ENCODE measurements at regions not wholly inside any gene's neighbourhood (a gene's known extent, or its start where the extent isn't known, plus 50 kb on each side); places are given as distances from the start of the nearest gene placed in this dataset.

- no peak overlapping the region for H2BK120ac ChIP-seq (ENCODE audit: low read depth, low read length)
- no peaks in the 10 kb centered on the region for H3K9me1 ChIP-seq (ENCODE audit: insufficient read depth, low read length)
- dilution Hi-C loops (cut with HindIII; ENCODE audit: low sequenced_read_pairs, unreplicated experiment), result no loop called here
- H3K79me1 ChIP-seq (ENCODE audit: low read depth in 1 of 2, low read length in 2 of 2), result no peaks in the 10 kb centered on the region
- H3K4me2 ChIP-seq (ENCODE audit: low read depth, low read length), result no peak overlapping the region
- in situ Hi-C loops (cut with MboI; ENCODE audit: low sequenced_read_pairs), result no loop called here
- POLR2A ChIA-PET (ENCODE audit: unreplicated experiment), result no interaction called here
- no peak overlapping the region for H2BK5ac ChIP-seq (ENCODE audit: low read depth, low read length, poor library complexity, severe bottlenecking)
- intact Hi-C loops (cut with micrococcal nuclease), result no loop called here
- ATAC-seq (ENCODE audit: low read depth) (no peak), DNase-seq (no peak)
- no peak overlapping the region for H3K18ac ChIP-seq (ENCODE audit: low read depth, low read length)
- H3K27ac ChIP-seq (ENCODE audit: insufficient read depth, low read length), result no peak overlapping the region
- H2AK9ac ChIP-seq (replicated peaks; ENCODE audit: low read depth, low read length, poor library complexity), result no peak overlapping the region
- BruUV-seq (replicated peaks), result no TSS peak
- no peaks in the 10 kb centered on the region for H3K36me3 ChIP-seq (ENCODE audit: control insufficient read depth, insufficient read depth, low read length)
- H3K4me1 ChIP-seq (ENCODE audit: control insufficient read depth, insufficient read depth, low read length), result no peaks in the 10 kb centered on the region
- no peak overlapping the region for H3K14ac ChIP-seq (replicated peaks; ENCODE audit: low read depth, low read length)
- H4K91ac ChIP-seq (ENCODE audit: insufficient read depth, low read depth, low read length), result no peak overlapping the region
- H3K27me3 ChIP-seq (ENCODE audit: control insufficient read depth, insufficient read depth, low read length), result no peaks in the 10 kb centered on the region
- no peak overlapping the region for H4K5ac ChIP-seq (ENCODE audit: low read depth, low read length)
- no peak overlapping the region for H3K56ac ChIP-seq (ENCODE audit: extremely low read depth, insufficient read depth, low read length)
- H3K4ac ChIP-seq (ENCODE audit: low read depth, low read length), result no peak overlapping the region
- TF ChIP-seq MAFK (IDR thresholded peaks at IDR 0.05; ENCODE audit: low read depth, low read length) (no peak), RFX5 (IDR thresholded peaks at IDR 0.05; ENCODE audit: low read depth, low read length) (no peak), POLR2A (IDR thresholded peaks at IDR 0.05; ENCODE audit: low read depth, low read length) (no peak), USF2 (IDR thresholded peaks at IDR 0.05; ENCODE audit: low read depth, low read length) (no peak), CEBPB (IDR thresholded peaks at IDR 0.05; ENCODE audit: low read depth, low read length) (no peak), ELK1 (IDR thresholded peaks at IDR 0.05; ENCODE audit: borderline replicate concordance, low read depth, low read length) (no peak)
- no peak overlapping the region for H3K4me3 ChIP-seq (ENCODE audit: insufficient read depth, low read depth, low read length)
- H3K9me3 ChIP-seq (ENCODE audit: control insufficient read depth, insufficient read depth, low read length), result peaks cover 3% of the 10 kb centered on the region; the same call in 1 of the 2 replicates
- no peak overlapping the region for H4K8ac ChIP-seq (ENCODE audit: low read depth in 2 of 2, low read length in 2 of 2)
- H2BK20ac ChIP-seq (ENCODE audit: low read depth, low read length), result no peak overlapping the region
- no peak overlapping the region for H2AFZ ChIP-seq (replicated peaks; ENCODE audit: low read length, poor library complexity)
- WGBS, 2 experiments (ENCODE audit: extremely low coverage in 2 of 2, insufficient read length in 1 of 2), result no CpG with 5 or more reads among the region's 2 CpGs
- H2AK5ac ChIP-seq (ENCODE audit: low read depth, low read length), result no peak overlapping the region
- no peak overlapping the region for H3K23ac ChIP-seq (ENCODE audit: low read depth, low read length)
- CTCF ChIA-PET, result interaction anchor here (0.5 kb wide), 1 partner anchor 199 kb away, joined by 3 read pairs; no protein-coding TSS in a partner anchor
- no peaks in the 10 kb centered on the region for H4K20me1 ChIP-seq (ENCODE audit: insufficient read depth, low read length)
- H2BK15ac ChIP-seq (ENCODE audit: low read depth, low read length), result no peak overlapping the region
- H3K9ac ChIP-seq (ENCODE audit: low read depth, low read length), result no peak overlapping the region
Measured at GRCh38 chr12:71353607-71354006, 86.0 kb upstream of the LGR5 start.

Data from IMR-90 (cell line).